ENCODE measurements at regions not wholly inside any gene's neighbourhood (a gene's known extent, or its start where the extent isn't known, plus 50 kb on each side); places are given as distances from the start of the nearest gene placed in this dataset.

DNA sequence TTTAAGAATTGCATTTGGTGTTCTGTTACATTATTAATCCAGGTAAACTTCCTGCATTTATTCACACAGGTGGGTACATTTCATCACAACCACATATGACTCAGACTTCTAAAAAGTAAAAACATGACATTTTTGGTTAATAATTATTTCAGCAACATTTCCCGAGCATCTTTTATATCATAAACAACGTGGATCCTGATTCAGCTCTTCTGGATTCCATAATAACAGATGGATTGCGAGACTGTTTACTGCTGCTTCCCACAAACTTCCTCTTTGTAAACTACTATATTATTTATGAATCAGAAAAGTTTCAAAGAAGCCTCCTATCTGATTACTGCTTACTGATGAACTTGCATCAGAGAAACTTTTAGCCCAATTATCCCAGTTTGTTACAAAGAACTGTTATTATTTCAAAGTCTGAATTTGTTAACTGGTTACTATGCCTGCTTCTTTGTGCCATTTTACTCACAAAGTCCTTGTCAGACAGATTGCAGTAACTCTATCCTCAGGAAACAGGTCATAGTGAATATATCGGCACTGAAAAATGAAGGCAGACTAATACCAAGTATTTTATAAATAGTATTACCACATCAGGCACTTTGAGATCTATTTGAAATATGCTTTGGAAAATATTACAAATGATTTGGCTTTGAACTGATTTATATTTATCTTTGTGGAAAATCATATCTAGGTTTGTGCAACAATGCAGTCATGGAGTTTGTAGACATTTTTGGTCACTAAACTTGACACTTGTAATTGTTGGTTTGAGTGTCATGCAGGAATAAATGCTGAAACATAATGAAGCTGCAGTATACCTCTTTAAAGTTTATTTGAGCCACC is 511.6 kb downstream of the PLCL1 start:
- H3K36me3 ChIP-seq: no peaks in the 10 kb centered on the region
- no peaks in the 10 kb centered on the region for H3K9me3 ChIP-seq (ENCODE audit: low read depth)
- no peak for DNase-seq (ENCODE audit: low read depth in 1 of 2, low spot score in 1 of 2)
- H3K4me1 ChIP-seq (ENCODE audit: low read depth): peaks cover 4% of the 10 kb centered on the region
- no peak overlapping the region for H3K27ac ChIP-seq
- peaks cover 25% of the 10 kb centered on the region for H3K27me3 ChIP-seq
- no peak overlapping the region for H3K4me3 ChIP-seq
- TF ChIP-seq, protein P1, sequence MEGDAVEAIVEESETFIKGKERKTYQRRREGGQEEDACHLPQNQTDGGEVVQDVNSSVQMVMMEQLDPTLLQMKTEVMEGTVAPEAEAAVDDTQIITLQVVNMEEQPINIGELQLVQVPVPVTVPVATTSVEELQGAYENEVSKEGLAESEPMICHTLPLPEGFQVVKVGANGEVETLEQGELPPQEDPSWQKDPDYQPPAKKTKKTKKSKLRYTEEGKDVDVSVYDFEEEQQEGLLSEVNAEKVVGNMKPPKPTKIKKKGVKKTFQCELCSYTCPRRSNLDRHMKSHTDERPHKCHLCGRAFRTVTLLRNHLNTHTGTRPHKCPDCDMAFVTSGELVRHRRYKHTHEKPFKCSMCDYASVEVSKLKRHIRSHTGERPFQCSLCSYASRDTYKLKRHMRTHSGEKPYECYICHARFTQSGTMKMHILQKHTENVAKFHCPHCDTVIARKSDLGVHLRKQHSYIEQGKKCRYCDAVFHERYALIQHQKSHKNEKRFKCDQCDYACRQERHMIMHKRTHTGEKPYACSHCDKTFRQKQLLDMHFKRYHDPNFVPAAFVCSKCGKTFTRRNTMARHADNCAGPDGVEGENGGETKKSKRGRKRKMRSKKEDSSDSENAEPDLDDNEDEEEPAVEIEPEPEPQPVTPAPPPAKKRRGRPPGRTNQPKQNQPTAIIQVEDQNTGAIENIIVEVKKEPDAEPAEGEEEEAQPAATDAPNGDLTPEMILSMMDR (IDR thresholded peaks at IDR 0.05; ENCODE audit: low read depth, low read length): no peak

DNA sequence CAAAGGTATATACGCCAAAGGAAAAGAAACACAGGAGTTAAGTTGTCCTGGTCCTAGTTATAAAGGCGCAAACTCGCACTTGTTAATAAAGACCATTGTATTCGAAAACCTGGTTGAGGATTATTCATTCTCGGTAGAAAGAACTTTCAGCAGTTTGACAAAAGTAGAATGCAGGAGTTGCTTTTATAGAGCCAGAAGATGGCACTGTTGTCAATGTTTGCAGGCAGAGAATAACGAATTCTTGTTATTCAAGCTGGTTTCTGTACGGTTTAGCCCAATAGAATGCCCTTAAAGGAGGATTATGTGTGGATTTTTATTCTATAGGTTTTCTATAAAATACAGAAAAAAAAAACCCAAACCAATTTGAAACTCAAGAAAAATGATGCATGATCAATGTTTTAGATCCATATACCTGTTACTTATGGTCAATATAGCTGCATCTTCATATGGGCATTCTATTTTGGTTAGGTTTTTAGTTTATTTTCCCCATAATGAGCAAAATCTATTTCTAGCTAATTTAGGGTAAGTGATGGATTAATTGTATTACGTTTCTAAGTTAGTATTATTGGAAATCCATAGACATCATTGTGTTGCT is 510.3 kb downstream of the PLCL1 start:
- Histone ChIP-seq H3K27me3 (peaks cover 25% of the 10 kb centered on the region), H3K4me3 (no peak overlapping the region), H3K4me1 (ENCODE audit: low read depth) (peaks cover 4% of the 10 kb centered on the region), H3K27ac (no peak overlapping the region), H3K36me3 (no peaks in the 10 kb centered on the region), H3K9me3 (ENCODE audit: low read depth) (no peaks in the 10 kb centered on the region)
- TF ChIP-seq, protein P1 (IDR thresholded peaks at IDR 0.05; ENCODE audit: low read depth, low read length): peak; percentile 67
- DNase-seq (ENCODE audit: low read depth in 1 of 2, low spot score in 1 of 2): peak; percentile 55 to 77

DNA sequence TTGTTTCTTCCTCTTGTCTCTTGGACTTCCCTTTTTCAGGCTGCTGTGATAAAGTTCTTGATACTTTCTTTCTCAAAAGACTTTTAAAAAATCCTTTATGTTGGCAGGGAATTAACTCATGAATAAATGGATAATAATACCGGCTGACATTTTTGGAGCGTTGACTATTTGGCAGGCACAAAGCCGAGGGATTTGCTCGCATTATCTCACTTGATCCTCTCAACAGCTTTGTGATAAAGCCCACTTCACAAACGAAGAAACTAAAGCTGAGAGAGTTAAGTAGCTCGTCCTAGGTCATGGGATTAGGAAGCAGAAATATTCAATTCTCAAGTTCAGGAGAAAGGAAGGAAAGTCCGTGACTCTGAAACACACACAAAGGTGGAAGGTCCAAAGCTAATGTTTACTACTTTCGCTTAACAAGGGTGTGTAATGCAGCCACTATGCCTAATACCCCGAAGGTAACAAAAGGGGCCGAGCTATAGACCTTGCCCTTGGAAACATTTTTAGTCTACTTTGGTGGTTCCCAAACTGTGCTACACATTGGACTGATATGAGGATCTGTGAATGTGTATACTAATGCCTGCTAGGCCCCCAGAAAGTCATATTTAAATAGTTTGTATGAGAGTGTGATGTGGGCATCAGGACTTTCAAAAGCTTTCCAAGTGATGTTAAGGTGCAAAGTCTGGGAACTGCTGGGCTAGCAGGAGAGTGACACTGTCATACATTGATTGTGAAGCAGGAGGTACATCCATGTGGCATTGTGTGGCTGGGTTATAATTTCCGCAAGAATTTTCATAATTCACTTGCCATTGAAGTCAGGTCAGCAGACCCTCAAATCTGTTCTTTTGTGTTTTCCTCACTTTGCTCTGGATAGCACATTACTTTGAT is 508.4 kb downstream of the PLCL1 start:
- Histone ChIP-seq H3K27me3 (peaks cover 25% of the 10 kb centered on the region), H3K9me3 (ENCODE audit: low read depth) (no peaks in the 10 kb centered on the region)
- peak in 1 of 2 donors; percentile 13 for DNase-seq (ENCODE audit: low read depth in 1 of 2, low spot score in 1 of 2)

DNA sequence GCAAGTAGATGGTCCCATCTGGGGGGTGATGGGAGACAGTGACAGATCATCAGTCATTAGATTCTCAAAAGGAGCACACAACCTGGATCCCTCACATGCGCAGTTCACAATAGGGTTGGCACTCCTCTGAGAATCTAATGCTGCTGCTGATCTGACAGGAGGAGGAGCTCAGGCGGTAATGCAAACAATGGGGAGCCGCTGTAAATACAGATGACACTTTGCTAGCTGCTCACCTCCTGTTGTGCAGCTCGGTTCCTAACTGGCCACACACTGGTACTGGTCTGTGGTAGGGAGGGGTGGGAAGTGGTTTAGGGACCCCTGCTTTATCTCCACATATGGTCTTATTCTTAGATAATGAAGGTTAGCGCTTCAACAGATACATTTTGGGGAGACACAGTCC is 506.6 kb downstream of the PLCL1 start:
- Histone ChIP-seq H3K9me3 (ENCODE audit: low read depth) (no peaks in the 10 kb centered on the region), H3K27me3 (peaks cover 22% of the 10 kb centered on the region), H3K36me3 (no peaks in the 10 kb centered on the region), H3K4me1 (ENCODE audit: low read depth) (peaks cover 4% of the 10 kb centered on the region), H3K4me3 (no peak overlapping the region), H3K27ac (no peak overlapping the region)
- no peak for DNase-seq (ENCODE audit: low read depth in 1 of 2, low spot score in 1 of 2)
- TF ChIP-seq, protein P1 (IDR thresholded peaks at IDR 0.05; ENCODE audit: low read depth, low read length): no peak

More for the DNA sequence above, 508.4 kb downstream of the PLCL1 start:
- Histone ChIP-seq H3K4me1 (ENCODE audit: low read depth) (peaks cover 4% of the 10 kb centered on the region), H3K4me3 (no peak overlapping the region), H3K27ac (no peak overlapping the region), H3K36me3 (no peaks in the 10 kb centered on the region)
- TF ChIP-seq, protein P1 (IDR thresholded peaks at IDR 0.05; ENCODE audit: low read depth, low read length): no peak

DNA sequence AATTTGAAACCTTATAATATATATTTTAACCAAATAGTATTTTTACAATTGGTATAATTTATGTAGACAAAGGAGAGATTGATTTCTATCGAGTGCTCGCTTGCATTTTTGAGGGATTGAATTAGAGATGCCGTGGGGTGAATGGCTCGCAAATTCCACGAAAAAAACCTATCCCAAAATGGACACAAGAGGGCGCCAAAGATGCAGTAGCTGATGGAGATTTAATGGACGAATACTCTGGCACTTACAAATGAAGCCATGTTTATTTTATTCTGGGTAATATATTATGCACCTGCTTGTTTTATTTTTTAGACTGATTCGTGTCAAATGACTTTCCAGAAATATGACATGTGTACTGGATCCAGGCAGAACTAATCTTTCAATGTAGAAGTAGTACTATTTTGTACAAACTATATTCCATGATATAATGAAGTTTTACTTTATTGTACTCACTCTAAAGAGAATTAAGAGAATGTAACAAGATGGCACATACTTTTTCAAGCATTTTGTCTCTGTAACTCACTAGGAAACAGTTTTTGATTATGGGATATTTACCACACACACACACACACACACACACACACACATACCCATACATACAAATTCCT is 505.4 kb downstream of the PLCL1 start:
- DNase-seq (ENCODE audit: low read depth in 1 of 2, low spot score in 1 of 2): peak; percentile 60 to 65
- Histone ChIP-seq H3K4me1 (ENCODE audit: low read depth) (peaks cover 4% of the 10 kb centered on the region), H3K27ac (no peak overlapping the region), H3K4me3 (no peak overlapping the region), H3K36me3 (no peaks in the 10 kb centered on the region), H3K27me3 (peaks cover 22% of the 10 kb centered on the region), H3K9me3 (ENCODE audit: low read depth) (no peaks in the 10 kb centered on the region)
- TF ChIP-seq, protein P1 (IDR thresholded peaks at IDR 0.05; ENCODE audit: low read depth, low read length): peak; percentile 89

All from cardiac muscle cell (in vitro differentiated cells and primary cell).